Germinal center (tissue), 1 donor: ENCODE measurements at regions not wholly inside any gene's neighbourhood (a gene's known extent, or its start where the extent isn't known, plus 50 kb on each side); places are given as distances from the start of the nearest gene placed in this dataset.

Source experiments
- DNase-seq: peaks from one replicate; pipeline ENCODE4 v3.0.0; 2012; ENCODE audit warnings: mixed read lengths, low spot score

GRCh38 chr13:47114030-47114429 lies 217.2 kb upstream of the HTR2A start:
- DNase-seq = no peak

GRCh38 chr13:47112903-47113299 lies 216.0 kb upstream of the HTR2A start:
- DNase-seq = no peak

- DNase-seq = no peak
Measured at GRCh38 chr13:47112205-47112902, 215.5 kb upstream of the HTR2A start.

GRCh38 chr13:47111499-47111898 lies 214.6 kb upstream of the HTR2A start:
- DNase-seq = no peak

- no peak for DNase-seq
Measured at GRCh38 chr13:47110833-47111240, 214.0 kb upstream of the HTR2A start.

GRCh38 chr13:47110141-47110540 lies 213.3 kb upstream of the HTR2A start:
- DNase-seq = no peak

GRCh38 chr13:47109028-47109427 lies 212.2 kb upstream of the HTR2A start:
- no peak for DNase-seq

- no peak for DNase-seq
Measured at GRCh38 chr13:47100214-47100853, 203.5 kb upstream of the HTR2A start.

GRCh38 chr13:47094734-47095434 lies 198.0 kb upstream of the HTR2A start:
- no peak for DNase-seq

- DNase-seq = no peak
Measured at GRCh38 chr13:47092202-47092601, 195.3 kb upstream of the HTR2A start.

- DNase-seq = no peak
Measured at GRCh38 chr13:47087841-47088240, 191.0 kb upstream of the HTR2A start.

GRCh38 chr13:47087241-47087640 lies 190.4 kb upstream of the HTR2A start:
- no peak for DNase-seq

GRCh38 chr13:47085346-47085745 lies 188.5 kb upstream of the HTR2A start:
- DNase-seq = no peak

GRCh38 chr13:47081850-47082249 lies 185.0 kb upstream of the HTR2A start:
- no peak for DNase-seq

- DNase-seq = no peak
Measured at GRCh38 chr13:47081246-47081645, 184.4 kb upstream of the HTR2A start.

- DNase-seq = no peak
Measured at GRCh38 chr13:47080621-47081020, 183.8 kb upstream of the HTR2A start.

GRCh38 chr13:47076500-47076899 lies 179.6 kb upstream of the HTR2A start:
- DNase-seq = no peak

- no peak for DNase-seq
Measured at GRCh38 chr13:47069133-47069532, 172.3 kb upstream of the HTR2A start.

GRCh38 chr13:47067306-47067705 lies 170.5 kb upstream of the HTR2A start:
- no peak for DNase-seq

- DNase-seq = no peak
Measured at GRCh38 chr13:47066226-47066625, 169.4 kb upstream of the HTR2A start.

- no peak for DNase-seq
Measured at GRCh38 chr13:47064381-47064780, 167.5 kb upstream of the HTR2A start.

GRCh38 chr13:47049276-47049989 lies 152.6 kb upstream of the HTR2A start:
- DNase-seq = no peak

- DNase-seq = no peak
Measured at GRCh38 chr13:47046706-47047105, 149.9 kb upstream of the HTR2A start.
